OCI-LY7 (cell line): ENCODE measurements at regions not wholly inside any gene's neighbourhood (a gene's known extent, or its start where the extent isn't known, plus 50 kb on each side); places are given as distances from the start of the nearest gene placed in this dataset.

Experiments
- EZH2phosphoT487 ChIP-seq: fragments of 200-600 bp; sonication (generic); IDR thresholded peaks from 2 replicates; pipeline ENCODE4 v1.6.1; 2018; ENCODE audit warnings: low read depth, borderline replicate concordance, mild to moderate bottlenecking, mixed run types, antibody characterized with exemption, low read length, moderate library complexity, mixed read lengths
- TF ChIP-seq, protein P1 (sequence below): fragments of 200-600 bp; sonication (generic); conservative IDR thresholded peaks from 2 replicates; pipeline ENCODE4 v1.5.1; 2014; ENCODE audit warnings: mild to moderate bottlenecking, antibody characterized with exemption, low read length, moderate library complexity, mixed read lengths

DNA sequence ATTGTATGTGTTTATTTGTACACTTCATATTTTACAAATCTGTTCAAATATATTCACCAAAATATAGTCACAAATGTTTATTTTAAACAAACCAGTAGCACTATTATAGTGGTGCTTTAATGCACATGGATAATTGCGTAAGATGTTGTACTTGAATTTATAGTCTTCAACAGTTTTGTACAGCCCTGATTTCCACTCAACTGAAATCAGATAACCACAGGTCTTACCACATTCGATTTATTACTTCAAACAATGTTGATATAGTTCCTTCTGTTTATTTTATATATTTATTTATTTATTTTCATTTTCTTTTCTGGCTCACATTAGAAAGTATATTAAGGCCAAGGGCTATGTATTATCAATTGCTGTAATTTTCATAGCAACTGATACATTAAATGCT, 99.4 kb upstream of the ZNF804A start:
- TF ChIP-seq, protein P1, sequence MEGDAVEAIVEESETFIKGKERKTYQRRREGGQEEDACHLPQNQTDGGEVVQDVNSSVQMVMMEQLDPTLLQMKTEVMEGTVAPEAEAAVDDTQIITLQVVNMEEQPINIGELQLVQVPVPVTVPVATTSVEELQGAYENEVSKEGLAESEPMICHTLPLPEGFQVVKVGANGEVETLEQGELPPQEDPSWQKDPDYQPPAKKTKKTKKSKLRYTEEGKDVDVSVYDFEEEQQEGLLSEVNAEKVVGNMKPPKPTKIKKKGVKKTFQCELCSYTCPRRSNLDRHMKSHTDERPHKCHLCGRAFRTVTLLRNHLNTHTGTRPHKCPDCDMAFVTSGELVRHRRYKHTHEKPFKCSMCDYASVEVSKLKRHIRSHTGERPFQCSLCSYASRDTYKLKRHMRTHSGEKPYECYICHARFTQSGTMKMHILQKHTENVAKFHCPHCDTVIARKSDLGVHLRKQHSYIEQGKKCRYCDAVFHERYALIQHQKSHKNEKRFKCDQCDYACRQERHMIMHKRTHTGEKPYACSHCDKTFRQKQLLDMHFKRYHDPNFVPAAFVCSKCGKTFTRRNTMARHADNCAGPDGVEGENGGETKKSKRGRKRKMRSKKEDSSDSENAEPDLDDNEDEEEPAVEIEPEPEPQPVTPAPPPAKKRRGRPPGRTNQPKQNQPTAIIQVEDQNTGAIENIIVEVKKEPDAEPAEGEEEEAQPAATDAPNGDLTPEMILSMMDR, result no peak
- no peak for TF ChIP-seq EZH2phosphoT487
